ENCODE measurements at regions not wholly inside any gene's neighbourhood (a gene's known extent, or its start where the extent isn't known, plus 50 kb on each side); places are given as distances from the start of the nearest gene placed in this dataset.

GRCh38 chr7:156059369-156059768, 247.1 kb upstream of the SHH start:
- CTCF ChIA-PET: no interaction called here
- POLR2A ChIA-PET (ENCODE audit: low non-redundant PET): no interaction called here
- H3K27ac ChIP-seq: no peak overlapping the region
- TF ChIP-seq, protein P1, sequence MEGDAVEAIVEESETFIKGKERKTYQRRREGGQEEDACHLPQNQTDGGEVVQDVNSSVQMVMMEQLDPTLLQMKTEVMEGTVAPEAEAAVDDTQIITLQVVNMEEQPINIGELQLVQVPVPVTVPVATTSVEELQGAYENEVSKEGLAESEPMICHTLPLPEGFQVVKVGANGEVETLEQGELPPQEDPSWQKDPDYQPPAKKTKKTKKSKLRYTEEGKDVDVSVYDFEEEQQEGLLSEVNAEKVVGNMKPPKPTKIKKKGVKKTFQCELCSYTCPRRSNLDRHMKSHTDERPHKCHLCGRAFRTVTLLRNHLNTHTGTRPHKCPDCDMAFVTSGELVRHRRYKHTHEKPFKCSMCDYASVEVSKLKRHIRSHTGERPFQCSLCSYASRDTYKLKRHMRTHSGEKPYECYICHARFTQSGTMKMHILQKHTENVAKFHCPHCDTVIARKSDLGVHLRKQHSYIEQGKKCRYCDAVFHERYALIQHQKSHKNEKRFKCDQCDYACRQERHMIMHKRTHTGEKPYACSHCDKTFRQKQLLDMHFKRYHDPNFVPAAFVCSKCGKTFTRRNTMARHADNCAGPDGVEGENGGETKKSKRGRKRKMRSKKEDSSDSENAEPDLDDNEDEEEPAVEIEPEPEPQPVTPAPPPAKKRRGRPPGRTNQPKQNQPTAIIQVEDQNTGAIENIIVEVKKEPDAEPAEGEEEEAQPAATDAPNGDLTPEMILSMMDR (conservative IDR thresholded peaks at IDR 0.05; ENCODE audit: low read depth): no peak
- no peak for DNase-seq (ENCODE audit: low spot score)

- no peak for DNase-seq (ENCODE audit: low spot score)
- CTCF ChIA-PET: no interaction called here
- TF ChIP-seq, protein P1 (conservative IDR thresholded peaks at IDR 0.05; ENCODE audit: low read depth): no peak
- no peak overlapping the region for H3K27ac ChIP-seq
- POLR2A ChIA-PET (ENCODE audit: low non-redundant PET): interaction anchor here (0.7 kb wide), 1 partner anchor 269 kb away, joined by 3 read pairs; no protein-coding TSS in a partner anchor
Observed at GRCh38 chr7:156058248-156058647, 246.0 kb upstream of the SHH start.

DNA sequence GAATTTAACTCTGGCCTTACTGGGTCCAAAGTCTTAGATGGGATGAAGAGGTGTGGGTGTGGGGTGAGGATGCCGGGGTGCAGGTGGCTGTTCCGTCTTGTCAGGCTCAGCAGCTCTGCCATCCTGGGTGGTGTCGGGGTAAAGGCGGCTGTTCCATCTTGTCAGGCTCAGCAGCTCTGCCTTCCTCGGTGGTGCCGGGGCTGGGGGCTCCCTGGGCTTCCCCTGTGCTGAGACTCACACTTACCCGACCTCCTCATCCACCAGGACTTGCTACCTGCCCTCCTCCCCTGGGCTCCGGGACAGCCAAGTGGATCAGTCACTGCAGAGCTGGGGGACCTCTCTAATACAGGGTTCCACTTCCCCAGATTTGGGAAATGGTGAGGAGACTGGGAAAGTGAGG, 244.3 kb upstream of the SHH start:
- no peak for DNase-seq (ENCODE audit: low spot score)
- ChIA-PET CTCF (no interaction called here), POLR2A (ENCODE audit: low non-redundant PET) (no interaction called here)
- TF ChIP-seq, protein P1 (conservative IDR thresholded peaks at IDR 0.05; ENCODE audit: low read depth): no peak
- no peak overlapping the region for H3K27ac ChIP-seq

DNA sequence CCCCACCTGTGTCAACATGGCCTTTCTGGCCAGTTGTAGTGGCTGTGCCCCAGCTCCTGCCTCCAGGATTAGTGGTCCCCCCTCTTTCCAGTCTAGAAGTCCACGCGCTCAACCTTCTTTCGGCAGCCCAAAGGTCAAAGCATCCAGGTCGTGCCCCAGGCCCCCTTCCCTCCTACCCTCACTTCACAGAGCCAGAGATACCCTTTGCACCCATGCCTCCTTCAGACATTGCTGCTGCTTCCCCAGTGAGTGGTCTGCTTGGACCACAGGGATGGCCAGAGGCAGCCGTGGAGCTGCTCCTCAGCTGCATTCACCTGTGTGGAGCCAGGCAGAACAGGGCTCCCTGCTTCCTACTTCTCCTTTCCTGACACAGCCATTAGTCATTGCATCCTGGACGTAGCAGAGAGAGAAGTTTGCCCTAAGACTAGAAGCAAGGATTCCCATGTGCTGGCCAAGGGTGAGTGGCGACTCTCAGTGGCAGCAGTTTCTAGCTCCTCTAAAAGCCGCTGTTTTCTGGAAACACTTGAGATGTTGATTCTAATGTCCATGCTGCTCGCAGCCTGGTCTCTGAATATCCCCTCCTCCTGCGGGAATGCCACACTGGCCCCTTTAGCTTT, 243.1 kb upstream of the SHH start:
- ChIA-PET CTCF (no interaction called here), POLR2A (ENCODE audit: low non-redundant PET) (no interaction called here)
- H3K27ac ChIP-seq: no peak overlapping the region
- TF ChIP-seq, protein P1 (conservative IDR thresholded peaks at IDR 0.05; ENCODE audit: low read depth): no peak
- DNase-seq (ENCODE audit: low spot score): no peak

- no peak for DNase-seq (ENCODE audit: low spot score)
- H3K27ac ChIP-seq: no peak overlapping the region
- TF ChIP-seq, protein P1 (conservative IDR thresholded peaks at IDR 0.05; ENCODE audit: low read depth): no peak
- CTCF ChIA-PET: no interaction called here
- POLR2A ChIA-PET (ENCODE audit: low non-redundant PET): no interaction called here
Observed at GRCh38 chr7:156051884-156052283, 239.6 kb upstream of the SHH start.

GRCh38 chr7:156050636-156051569, 238.6 kb upstream of the SHH start:
- POLR2A ChIA-PET (ENCODE audit: low non-redundant PET): no interaction called here
- TF ChIP-seq, protein P1 (conservative IDR thresholded peaks at IDR 0.05; ENCODE audit: low read depth): no peak
- DNase-seq (ENCODE audit: low spot score): no peak
- no peak overlapping the region for H3K27ac ChIP-seq
- CTCF ChIA-PET: no interaction called here

Data from RWPE1 (cell line).